ENCODE measurements at regions not wholly inside any gene's neighbourhood (a gene's known extent, or its start where the extent isn't known, plus 50 kb on each side); places are given as distances from the start of the nearest gene placed in this dataset.

- no peak for DNase-seq (ENCODE audit: low read depth in 4 of 4, low spot score in 3 of 4)
Observed at GRCh38 chr18:71625556-71626090, 918.5 kb downstream of the CBLN2 start.

DNA sequence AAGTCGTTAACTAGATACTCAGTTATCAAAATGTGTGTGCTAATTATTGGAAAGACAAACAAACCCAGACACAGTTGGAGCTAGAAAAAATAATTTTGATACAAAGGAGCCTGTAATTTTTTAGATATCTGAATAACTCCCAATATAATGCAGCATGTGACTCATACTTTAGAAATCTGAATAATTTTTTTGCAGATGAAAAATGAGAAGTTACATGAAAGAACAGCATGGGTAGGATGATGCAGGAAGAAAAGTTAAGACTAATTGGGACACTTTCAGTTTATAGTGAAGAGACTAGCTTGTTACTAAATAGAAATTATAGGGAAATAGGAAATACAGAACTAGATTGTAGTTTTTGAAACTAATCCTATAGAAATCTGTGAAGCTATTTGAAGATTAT is 945.8 kb downstream of the CBLN2 start:
- DNase-seq (ENCODE audit: low read depth in 4 of 4, low spot score in 3 of 4), result no peak

- no peak for DNase-seq (ENCODE audit: low read depth in 4 of 4, low spot score in 3 of 4)
Observed at GRCh38 chr18:71597219-71597618, 946.9 kb downstream of the CBLN2 start.

GRCh38 chr18:71583252-71583651 is 960.9 kb downstream of the CBLN2 start:
- DNase-seq (ENCODE audit: low read depth in 4 of 4, low spot score in 3 of 4), result no peak

- DNase-seq (ENCODE audit: low read depth in 4 of 4, low spot score in 3 of 4), result no peak
Observed at GRCh38 chr18:71554686-71555085, 989.5 kb downstream of the CBLN2 start.

- no peak for DNase-seq (ENCODE audit: low read depth in 4 of 4, low spot score in 3 of 4)
Observed at GRCh38 chr18:71541643-71542042, 1002.5 kb downstream of the CBLN2 start.

DNA sequence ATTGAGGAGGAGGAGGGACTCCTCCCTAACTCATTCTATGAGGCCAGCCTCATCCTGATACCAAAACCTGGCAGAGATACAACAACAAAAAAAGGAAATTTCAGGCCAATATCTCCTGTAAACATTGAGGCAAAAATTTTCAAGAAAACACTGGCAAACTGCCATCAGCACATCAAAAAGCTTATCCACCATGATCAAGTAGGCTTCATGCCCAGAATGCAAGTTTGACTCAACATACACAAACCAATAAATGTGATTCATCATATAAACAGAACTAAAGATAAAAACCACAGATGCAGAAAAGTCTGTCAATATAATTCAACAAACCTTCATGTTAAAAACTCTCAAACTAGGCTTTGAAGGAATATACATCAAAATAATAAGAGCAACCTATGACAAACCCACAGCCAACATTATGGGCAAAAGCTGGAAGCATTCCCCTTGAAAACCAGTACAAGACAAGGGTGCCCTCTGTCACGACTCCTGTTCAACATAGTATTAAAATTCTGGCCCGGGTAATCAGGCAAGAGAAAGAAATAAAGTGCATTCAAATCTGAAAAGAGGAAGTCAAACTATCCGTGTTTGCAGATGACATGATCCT is 1014.3 kb downstream of the CBLN2 start:
- DNase-seq (ENCODE audit: low read depth in 4 of 4, low spot score in 3 of 4), result no peak

- DNase-seq (ENCODE audit: low read depth in 4 of 4, low spot score in 3 of 4), result no peak
Observed at GRCh38 chr18:71523483-71524435, 1020.4 kb downstream of the CBLN2 start.

DNA sequence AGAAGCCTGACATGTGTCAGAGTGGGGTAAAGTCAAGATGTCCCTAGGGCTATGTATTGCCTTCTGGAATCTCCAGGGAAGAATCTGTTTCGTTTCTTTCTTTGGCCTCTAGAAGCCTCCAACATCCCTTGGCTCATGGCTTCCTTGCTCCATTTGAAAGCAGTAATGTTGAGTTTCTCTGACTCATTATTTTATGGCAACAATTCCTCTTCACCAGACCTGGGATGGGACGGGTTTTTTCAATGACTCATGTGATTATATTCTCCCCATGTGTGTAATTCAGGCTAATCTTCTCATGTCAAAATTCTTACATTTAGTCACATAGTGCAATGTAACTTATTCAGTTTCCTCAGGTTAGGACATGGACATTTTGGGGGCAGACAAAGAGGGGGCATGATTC is 1038.6 kb downstream of the CBLN2 start:
- no peak for DNase-seq (ENCODE audit: low read depth in 4 of 4, low spot score in 3 of 4)

DNA sequence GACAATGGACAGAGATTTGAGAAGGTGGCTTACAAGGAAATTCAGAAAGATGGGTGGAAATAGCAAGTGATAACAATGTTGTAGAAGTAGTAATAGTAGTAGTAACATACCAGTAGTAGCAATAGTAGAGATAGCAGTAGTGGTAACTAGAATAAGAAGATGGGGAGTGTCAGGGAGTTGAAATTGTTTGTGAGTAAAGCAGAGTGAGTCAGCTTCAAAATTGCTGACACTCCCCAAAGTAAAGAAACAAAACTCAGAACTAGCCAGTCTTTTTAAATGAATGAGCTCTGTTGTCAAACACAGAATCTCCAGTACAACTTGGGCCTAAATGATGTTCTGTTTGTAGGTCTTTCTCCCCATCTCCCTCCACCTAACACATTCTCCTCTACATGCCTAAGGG is 1040.9 kb downstream of the CBLN2 start:
- DNase-seq (ENCODE audit: low read depth in 4 of 4, low spot score in 3 of 4), result no peak

DNA sequence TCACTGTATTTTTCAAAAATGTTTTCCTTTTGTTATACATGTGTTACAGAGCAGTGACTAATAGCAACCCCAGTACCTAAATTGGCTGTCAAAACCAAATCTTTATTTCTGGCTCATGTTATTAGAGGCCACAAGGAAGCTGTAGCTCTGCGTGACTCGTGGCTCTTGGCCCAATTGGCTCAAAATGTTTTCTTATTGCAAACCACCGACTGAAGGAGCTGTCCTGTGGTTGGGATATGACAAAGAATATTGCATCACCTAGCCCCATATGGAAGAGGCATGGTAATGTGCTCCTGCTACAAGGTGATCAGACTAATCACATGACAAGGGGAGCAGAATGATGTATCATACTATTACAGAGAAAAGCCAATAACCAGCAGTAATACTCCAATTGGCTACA is 1058.5 kb downstream of the CBLN2 start:
- DNase-seq (ENCODE audit: low read depth in 4 of 4, low spot score in 3 of 4), result no peak

GRCh38 chr18:71471963-71472725 is 1072.0 kb downstream of the CBLN2 start:
- DNase-seq (ENCODE audit: low read depth in 4 of 4, low spot score in 3 of 4), result no peak

DNA sequence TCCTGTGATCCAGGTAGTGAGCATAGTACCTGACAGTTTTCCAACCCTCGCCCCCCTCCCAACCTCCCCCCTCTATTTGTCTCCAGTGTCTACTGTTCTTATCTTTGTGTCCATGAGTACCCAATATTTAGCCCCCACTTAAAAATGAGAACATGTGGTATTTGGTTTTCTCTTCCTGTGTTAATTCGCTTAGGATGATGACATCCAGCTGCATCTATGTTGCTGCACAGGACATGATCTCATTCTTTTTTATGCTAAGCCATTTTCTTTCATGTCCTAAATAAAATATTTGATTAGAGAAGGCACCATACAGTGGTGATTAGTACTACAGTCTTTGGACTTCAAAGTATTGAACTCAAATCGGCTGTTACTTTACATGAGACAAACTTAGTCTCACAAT is 1087.9 kb downstream of the CBLN2 start:
- no peak for DNase-seq (ENCODE audit: low read depth in 4 of 4, low spot score in 3 of 4)

GRCh38 chr18:71450257-71450656 is 1093.9 kb downstream of the CBLN2 start:
- DNase-seq (ENCODE audit: low read depth in 4 of 4, low spot score in 3 of 4), result no peak

GRCh38 chr18:71443706-71444480 is 1100.2 kb downstream of the CBLN2 start:
- peak in 1 of 4 donors; percentile 8 for DNase-seq (ENCODE audit: low read depth in 4 of 4, low spot score in 3 of 4)

GRCh38 chr18:71442731-71443141 is 1101.4 kb downstream of the CBLN2 start:
- peak in 1 of 4 donors; percentile 3 for DNase-seq (ENCODE audit: low read depth in 4 of 4, low spot score in 3 of 4)

DNA sequence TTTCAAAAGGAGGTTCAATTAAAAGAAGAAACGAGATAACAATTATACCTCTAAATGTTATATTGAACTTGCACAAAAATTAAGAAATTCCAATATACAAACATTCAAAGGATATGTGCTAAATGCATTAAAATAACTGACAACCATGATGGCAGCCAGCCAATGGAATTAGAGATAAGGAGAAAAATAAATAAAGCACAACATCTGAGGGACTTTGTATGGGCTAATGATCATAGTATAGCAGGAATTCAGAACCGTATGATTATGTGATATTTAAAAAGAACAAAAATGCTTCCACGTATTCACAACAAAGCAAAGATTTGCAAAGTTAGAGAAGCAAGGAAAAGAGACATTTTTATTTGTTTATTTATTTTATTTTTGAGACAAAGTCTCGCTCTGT is 1103.0 kb downstream of the CBLN2 start:
- no peak for DNase-seq (ENCODE audit: low read depth in 4 of 4, low spot score in 3 of 4)

- DNase-seq (ENCODE audit: low read depth in 4 of 4, low spot score in 3 of 4), result no peak
Observed at GRCh38 chr18:71437511-71437910, 1106.6 kb downstream of the CBLN2 start.

DNA sequence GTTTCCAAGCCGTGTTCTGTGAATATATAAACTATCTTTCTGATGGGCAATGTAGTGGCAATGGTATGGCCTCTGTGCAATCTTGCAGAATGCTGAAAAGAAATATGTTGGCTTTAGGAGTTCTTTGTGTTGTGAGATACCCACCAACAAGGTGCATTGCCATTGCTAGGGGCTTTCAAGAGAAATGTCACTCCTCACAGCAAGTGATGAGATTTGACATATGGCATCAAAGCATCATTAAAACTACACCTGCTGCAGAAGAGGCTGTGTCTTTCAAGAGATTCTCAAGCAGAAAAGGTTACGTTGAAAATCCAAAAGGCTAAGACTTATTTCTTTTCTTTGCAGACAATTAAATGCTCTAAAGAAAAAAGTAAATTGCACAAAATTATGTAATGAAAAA is 1110.8 kb downstream of the CBLN2 start:
- DNase-seq (ENCODE audit: low read depth in 4 of 4, low spot score in 3 of 4), result no peak

- no peak for DNase-seq (ENCODE audit: low read depth in 4 of 4, low spot score in 3 of 4)
Observed at GRCh38 chr18:71431689-71432088, 1112.5 kb downstream of the CBLN2 start.
